Midbrain (tissue), 1 donor: ENCODE measurements at regions not wholly inside any gene's neighbourhood (a gene's known extent, or its start where the extent isn't known, plus 50 kb on each side); places are given as distances from the start of the nearest gene placed in this dataset.

ENCODE experiments used
- DNase-seq: peaks from one replicate; lab custom pipeline; 2025; lab: John Stamatoyannopoulos, UW

DNA sequence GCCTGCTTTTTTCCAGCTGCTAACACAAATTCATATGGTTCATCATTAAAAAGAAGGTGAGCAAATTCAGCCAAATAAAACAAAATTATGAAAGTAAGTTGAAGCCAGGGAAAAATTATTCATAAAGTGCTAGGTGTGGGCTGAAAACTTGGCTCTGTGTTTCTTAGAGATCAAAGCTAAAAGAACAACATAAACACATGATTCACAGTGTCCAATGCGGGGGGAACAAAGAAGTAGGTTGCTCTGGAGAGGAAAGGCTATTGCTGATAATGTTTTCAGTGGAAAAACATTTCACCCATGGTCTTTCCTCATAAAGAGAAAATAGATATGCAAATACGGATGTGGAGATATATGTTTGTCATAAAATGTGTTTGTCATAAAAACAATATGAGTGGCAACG, 1691.5 kb upstream of the SLC10A2 start:
- DNase-seq = no peak

DNA sequence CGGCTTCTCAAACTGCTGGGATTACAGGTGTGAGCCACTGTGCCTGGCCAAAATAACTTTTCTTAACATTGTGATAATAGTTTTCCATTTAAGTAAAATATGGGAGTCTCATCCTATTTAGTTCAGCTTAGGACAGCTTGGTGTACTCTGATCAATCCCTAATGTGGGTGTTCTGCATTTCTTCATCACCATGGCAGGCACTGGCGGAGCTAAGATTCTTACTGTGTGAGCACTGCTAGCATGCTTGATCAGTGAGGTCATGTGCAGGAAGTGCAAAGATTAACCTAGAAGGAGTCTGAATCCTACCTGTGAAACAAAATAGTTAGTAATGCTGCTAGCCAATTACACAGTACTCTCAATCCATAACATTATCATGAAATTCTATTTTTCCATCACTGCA, 1684.2 kb upstream of the SLC10A2 start:
- no peak for DNase-seq

DNA sequence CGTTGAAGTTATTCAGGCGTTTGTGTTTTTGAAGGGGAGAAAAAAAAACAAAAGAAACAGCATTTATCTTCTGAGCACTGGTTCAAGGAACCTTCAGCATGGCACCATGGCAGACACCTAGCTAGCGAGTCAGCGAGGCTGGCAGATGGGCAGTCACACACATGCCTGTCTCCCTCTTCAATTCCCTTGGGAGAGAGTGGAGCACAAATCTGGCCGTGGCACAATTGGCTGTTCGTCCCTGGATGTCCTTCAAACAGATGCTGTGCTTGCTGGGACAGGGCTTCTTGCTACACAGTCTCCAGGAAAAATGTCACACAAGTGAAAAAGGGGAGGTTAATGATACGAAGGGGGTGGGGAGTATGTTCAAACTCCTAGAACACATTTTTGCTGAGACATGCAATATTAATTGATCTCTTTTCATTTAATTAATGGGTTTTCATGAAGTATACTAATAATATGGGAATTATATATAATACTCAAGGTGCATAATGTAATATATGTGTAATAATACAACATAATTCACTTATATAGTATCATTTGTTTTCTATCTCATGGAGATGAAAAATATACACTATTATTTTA, 1674.5 kb upstream of the SLC10A2 start:
- DNase-seq = no peak

DNA sequence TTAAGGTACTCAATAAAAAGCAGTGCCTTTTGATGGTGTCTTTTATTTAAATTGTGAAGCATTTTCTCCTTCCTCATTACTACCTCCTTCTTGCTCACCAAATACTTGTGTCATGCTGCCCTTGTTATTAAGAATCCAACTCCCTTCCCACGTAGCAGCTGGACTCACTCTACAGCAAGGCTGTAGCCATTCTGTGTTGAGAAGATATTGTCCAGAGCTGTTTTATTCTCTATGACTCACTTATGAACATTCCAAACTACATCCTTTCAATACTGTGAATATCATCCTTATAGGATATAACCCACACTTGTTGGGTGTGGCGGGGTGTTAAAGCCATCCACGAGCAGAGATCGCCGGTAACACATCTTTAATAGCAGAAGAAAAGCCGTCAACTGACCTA, 1671.5 kb upstream of the SLC10A2 start:
- DNase-seq = no peak

DNA sequence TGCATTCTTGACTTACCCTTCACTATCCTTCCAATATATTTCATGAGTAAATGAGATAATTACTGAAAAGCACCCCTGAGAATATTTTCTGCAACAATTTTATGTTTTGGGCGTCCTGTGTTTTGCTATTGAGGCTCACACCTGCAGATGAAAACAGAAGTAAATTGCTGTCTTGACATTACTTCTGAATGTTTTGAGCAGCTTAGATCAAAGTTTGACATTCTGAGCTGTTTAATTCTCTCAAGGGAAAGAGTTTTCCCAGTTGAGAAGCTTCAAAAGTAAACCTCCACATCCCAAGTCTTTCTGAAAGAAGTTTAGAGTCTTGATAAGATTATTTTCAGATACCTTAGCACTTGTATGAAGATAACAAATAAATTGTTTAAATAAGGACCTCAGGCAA, 1667.2 kb upstream of the SLC10A2 start:
- DNase-seq = no peak

DNA sequence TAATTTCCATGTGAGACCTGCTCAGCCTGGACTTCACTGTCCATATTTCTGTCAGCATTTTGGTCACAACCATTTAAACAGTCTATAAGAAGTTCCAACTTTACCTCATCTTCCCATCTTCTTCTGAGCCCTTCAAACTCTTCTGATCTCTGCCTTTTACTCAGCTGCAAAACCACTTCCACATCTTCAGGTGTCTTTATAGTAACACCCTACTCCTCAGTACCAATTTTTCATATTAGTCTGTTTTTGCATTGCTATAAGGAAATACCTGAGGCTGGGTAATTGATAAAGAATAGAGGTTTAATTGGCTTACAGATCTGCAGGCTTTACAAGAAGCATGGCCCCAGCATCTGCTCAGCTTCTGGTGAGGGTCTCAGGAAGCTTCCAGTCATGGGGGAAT, 1648.9 kb upstream of the SLC10A2 start:
- DNase-seq = no peak

DNA sequence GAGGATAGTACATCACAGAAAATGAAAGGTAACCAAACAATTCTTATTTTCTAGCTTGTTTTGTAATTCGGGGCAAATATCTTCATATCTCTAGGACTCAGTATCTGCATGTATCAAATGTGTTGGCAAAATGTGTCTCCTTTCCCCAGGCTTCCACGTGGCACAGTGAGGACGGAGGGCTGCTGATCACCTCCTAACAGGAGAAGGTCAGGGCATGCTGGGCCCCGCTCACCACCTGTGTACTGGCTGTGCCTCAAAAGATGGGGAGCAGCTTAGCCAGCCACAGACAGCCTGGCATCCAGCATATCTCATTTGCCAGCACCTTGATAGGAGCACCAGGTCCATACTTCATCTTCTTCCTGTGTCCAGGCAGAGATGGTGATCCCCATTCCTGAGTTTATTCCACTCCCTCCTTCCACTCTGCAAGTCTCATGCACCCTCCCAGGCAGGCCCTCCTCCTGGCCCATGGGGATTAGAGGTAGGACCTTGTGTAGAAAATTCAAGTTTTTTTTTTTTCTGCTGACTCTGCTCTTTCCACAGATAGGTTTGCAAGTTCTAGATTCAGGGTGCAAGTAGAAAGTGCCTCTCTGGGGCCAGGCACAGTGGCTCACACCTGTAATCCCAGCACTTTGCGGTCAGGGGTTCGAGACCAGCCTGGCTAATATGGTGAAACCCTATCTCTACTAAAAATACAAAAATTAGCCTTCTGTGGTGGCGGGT, 1639.0 kb upstream of the SLC10A2 start:
- no peak for DNase-seq

DNA sequence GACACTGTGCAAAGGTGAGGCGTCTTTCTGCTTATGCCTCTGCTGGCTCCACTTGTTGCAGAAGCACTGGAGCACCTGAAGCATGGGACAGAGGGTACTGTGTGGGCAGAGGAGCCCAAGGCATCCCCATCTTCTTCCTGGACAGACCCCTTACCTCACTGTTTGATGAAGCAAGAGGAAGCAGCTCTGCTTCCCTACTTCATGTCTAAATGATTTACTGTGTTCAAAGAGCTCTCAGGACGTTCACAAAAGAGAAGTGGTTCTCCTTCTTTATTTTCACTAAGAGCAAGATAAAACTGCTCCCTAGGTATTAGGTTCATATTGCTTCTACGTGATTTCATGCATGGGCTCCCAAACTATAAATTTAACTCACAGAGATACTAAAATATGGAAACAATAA, 1635.4 kb upstream of the SLC10A2 start:
- DNase-seq = no peak

DNA sequence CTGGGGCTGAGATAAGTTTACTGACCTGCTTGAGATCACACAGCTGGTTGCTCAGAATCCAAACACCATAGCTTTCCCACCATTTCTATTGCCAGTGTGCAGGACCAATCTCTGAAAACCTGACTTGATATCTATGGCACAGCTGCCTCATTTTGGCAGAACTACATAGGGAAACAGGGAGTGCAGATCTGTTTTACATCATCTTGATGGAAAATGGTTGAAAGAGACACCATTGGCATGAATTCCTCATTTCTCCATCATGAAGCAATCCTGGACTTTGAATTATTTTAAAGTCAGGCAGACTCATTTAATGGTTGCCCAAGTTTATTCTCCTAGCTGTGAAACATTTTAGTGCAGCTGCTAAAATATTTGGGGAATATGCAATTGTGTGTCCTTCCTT, 1628.2 kb upstream of the SLC10A2 start:
- DNase-seq = no peak

DNA sequence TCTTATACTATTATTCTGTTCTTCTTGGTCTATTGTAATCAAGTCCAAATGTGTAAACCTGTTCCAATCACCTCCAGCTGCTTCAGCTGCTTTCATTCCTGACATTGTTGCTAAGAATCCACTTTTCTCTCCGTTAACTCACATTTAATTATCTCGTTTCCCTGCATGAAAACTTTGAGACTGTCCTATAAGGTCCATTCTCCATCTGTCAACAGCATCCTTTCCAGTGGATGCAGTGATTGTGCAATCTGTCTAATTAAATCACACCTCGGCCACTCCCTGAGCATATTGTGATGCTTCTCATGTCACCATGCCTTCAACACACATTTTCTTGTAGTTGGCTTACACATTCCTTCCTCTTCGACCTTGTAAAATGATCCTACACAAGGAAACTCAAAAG, 1626.9 kb upstream of the SLC10A2 start:
- no peak for DNase-seq

DNA sequence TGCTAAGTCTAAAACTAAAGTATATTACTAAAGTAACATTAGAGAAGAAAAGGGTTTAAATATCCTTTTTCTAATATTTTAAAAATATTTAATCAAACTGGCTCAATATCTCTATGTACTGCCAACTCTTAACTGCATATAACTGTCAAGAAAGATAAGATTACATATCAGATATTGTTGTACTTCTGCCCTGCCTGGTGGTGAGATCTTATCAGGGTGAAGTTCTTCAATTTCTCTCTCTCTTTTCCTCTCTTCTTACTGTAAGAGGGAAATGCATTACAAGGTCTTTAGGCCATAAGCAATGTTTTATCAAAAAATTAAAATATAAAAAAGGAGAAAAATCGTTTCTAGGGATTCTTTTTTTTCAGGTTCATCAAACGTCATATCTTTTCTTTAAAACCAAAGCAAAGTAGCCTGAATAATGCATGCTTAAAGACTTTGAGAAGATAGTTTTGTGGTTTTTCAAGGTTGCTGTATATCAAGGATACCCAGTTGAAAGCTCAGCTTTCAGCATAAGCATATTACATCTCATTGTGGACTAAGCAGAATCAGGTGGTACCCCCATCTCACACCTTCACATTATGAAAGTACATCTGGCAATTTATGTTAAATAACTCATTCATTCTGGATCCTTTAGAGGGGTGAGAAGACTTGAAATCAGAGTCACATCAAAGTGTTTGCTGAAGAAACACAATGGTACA, 1625.7 kb upstream of the SLC10A2 start:
- no peak for DNase-seq

DNA sequence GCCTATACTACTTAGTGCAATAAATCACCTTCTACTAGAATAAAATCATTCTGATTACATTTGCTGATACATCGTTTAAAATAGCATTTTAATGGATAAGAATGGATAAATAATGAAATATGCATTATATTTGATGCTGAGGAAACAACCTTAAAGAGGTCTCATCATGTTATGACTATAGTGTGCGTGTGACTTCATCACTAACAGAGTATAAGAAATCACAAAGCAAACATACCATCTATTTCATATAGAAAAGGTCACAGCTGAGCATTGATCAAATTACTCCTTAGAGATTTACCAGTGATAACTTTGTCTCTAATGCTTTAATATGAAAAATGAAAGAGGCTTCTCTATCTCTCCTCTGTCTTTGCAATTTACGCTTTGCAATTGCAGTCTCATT, 1620.3 kb upstream of the SLC10A2 start:
- no peak for DNase-seq

DNA sequence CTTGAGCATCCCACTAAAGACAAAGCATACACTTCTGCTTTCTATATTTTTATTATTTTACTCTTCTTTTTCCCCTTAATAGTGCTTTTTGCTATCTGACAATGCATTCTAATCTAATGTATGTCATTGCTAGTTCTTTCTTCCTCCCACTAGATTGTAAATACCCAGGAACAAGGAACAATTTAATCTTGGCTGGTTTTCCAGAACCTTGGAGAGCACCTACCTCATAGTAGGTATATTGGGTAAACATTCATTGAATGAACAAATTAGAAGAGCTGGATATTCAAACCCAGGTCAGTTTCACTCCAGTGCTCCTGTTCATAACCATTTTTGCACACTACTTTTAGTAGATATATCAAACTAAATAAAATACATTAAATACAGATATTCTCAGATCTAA, 1617.6 kb upstream of the SLC10A2 start:
- no peak for DNase-seq

DNA sequence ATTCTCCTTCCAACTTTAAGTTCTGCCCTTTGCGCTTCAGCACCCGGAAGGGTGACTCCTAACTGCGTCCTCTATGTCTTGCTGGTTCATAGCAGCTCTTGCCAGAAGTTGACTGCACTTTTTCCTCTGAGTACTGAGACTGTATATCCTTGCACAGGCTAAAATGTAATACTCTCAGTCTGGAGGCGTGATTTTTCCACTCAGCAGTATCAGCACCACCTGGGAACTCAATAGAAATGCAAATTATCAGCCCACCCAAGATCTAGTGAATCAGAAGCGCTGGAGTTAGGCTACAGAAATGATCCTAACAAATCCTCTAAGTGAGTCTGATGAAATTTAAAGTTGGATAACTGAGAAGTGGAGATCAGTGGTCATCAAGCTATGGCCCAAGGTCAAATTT, 1611.9 kb upstream of the SLC10A2 start:
- DNase-seq = no peak

DNA sequence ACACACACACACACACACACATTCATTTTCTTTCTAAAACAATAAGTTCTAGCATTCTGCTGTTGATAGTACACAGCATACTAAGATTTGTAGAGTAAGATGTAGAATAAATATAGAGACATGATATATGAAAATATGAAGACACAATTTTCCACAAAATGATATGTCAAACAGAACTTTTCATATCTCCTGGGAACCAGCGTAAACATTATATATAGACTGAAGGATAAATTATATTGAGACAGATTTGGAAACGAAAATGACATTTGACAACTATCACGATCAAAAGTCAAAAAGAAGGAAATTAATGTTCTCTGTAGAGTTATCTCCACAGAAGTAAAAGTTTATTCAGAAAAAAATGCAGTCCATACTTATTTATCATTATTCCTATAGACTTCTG, 1605.7 kb upstream of the SLC10A2 start:
- DNase-seq = no peak

DNA sequence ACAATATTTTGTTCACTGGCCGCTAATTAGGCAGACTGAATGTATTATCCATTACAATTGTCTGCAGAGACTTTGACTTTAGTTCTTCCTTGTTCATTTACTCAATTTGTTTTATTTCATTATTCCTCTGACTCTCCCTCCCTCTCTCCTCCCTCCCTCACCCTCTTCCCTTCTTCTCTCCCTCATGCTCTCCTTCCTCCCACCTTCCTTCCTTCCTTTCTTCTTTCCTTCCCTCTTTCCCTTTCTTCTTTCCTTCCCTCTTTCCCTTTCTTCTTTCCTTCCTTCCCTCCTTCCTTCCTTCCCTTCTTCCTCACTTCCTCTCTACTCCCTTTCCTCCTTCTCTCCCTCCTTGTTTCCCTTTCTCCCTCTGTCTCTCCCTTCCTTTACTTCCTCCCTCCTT, 1591.0 kb upstream of the SLC10A2 start:
- no peak for DNase-seq

DNA sequence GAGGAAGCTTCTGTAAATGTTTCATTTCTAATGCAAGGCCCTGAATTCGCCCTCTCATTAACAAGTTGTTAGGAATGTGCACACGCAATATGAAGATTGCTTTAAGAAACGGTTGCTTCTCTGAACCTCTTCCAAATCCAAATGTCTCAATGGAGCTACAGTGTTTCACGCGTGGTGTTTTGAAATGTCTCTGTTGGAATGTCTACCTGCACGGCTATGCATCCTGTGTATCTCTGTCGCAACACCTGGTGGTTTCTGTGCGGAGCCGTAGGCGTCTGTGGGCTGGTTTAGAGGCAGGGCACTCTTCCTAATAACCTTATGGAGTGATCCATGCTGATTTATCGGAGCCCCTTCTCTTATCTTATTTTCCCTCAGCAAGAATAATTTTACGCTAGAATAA, 1584.2 kb upstream of the SLC10A2 start:
- no peak for DNase-seq

DNA sequence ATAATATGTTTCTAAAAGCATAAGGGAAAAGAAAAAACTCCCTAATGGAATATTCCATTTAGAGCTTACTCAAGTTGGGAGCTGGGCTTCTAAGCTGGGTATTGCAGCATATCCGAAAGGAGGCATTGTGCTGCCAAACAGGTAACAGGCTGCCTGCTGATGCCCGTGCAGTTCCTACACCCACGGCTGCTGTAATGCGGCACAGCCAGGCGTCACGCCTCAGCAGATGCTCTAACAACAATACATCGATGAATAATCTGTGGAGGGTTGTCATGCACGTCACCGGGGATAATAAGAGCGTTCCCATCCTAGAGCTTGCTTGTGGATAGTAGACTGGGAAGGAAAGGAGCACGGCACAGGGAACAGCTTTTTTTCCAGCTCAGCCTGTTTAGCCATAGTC, 1582.1 kb upstream of the SLC10A2 start:
- DNase-seq = no peak

DNA sequence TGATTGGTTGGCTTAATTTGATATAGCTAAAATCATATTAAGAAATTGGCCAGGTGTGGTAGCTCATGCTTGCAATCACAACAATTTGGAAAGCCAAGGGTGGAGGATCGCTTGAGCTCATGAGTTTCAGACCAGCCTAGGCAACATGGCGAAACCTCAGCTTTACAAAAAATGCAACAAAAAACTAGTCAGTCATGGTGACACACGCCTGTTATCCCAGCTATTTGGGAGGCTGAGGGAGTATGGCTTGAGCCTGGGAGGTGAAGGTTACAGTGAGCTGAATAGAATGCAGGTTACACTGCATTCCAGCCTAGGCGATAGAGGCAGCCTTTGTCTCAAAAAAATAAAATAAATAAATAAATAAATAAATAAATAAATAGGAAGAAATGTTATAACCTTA, 1579.6 kb upstream of the SLC10A2 start:
- no peak for DNase-seq

DNA sequence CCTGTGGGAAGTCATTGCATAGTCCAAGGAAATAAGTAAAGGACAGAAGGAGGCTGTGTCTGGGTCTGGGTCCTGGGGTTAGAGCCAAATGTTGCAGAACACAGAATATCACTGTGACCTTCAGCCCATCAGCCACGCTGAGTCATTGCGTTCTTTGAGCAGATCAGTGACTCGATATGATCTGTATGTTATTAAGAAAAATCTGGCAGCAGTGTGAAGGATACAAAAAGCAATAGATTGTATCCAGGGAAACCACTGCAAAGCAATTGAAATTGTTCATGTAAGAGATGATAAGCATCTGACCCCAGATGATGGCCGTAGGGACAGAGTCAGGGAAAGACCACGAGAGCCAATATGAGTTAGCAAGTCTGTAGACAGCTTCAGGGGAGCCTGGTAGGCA, 1575.1 kb upstream of the SLC10A2 start:
- DNase-seq = no peak

DNA sequence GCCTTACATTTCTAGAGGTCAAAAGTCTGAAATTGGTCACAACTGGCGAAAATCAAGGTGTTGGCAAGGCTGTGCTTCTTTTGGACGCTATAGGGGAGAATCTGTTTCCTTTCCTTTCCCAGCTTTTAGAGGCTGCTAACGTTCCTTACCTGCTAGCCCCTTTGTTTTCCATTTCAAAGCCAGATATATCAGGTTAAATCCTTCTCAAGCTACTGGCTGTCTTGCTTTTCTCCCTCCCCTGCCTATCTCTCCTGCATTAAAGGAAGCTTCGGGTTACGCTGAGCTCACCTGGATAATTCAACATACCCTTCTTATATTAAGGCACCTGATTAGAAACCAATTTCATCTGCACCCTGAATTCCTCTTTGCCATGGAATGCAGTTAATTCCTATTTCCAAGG, 1569.7 kb upstream of the SLC10A2 start:
- DNase-seq = no peak

DNA sequence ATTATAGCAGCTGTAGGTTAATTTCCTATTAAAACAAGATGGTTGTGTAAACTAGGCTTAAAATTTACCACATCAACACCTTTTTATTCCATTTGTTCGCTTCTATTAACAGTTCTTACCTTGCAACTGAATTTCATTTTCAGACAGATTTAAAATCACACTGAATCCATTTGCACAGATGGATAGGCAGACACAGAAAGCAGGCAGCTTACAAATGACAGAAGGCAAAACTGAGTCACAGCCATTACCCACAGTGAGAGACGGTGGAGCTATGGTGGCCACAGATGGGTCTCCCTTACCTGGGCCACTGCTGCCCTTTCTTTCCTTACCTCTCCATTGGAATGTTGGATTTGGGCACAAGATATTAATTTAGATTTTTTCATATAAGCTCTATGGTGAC, 1567.8 kb upstream of the SLC10A2 start:
- DNase-seq = no peak

DNA sequence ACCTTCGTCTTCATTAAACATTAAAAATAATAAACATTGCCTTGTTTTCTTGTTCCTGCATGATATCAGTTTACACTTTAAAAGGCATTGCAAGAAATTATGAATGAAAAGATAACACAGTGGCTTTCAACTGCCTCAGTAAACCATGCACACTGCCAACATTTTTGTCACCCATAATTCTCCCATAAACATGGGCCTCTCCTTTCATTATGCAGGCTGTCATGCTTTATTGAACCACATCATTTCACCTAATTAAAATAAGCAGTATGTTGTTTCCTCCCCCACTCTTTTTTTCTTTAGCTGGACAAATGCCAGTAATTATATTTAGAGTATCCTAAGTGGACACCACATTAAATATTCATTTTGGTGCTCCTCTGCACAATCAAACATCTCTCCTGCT, 1566.5 kb upstream of the SLC10A2 start:
- DNase-seq = no peak

DNA sequence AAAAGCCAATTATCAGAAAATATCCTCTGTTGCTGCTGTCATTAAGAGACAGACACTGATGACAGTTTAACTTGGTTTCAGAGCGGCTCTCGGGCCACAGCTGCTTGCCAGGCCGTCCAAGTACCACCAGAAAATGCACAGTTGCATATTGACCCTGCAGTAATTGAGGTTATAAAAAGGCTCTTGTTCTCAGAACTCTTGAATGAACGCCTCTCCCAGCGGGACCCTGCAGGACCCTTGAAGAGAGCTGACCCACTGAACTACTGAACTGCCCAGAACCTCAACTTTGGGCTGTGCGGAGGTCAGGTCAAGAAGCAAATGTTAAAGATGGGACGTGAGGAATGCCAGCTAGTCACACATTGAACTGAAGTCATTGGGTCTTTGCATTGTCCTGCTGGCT, 1559.0 kb upstream of the SLC10A2 start:
- no peak for DNase-seq
